ENCODE measurements at regions not wholly inside any gene's neighbourhood (a gene's known extent, or its start where the extent isn't known, plus 50 kb on each side); places are given as distances from the start of the nearest gene placed in this dataset.

- no peak for TF ChIP-seq CTCF (IDR thresholded peaks at IDR 0.05; ENCODE audit: control extremely low read depth, extremely low read depth)
- no peak overlapping the region for H3K9ac ChIP-seq (ENCODE audit: insufficient read depth in 1 of 2, low read length in 2 of 2)
- H3K4me3 ChIP-seq, result no peak overlapping the region
- DNase-seq, result no peak
- peaks cover 0 to 2% (median 0%) of the 10 kb centered on the region in 4 donors for H3K9me3 ChIP-seq (ENCODE audit: control insufficient read depth in 4 of 4, insufficient read depth in 3 of 4, low read length in 3 of 4)
- 0% methylated on average over 1 of the region's 1 CpG for WGBS, 2 donors
- ATAC-seq (ENCODE audit: insufficient read depth, low FRiP score), result no peak
- H3K27me3 ChIP-seq (ENCODE audit: control insufficient read depth in 3 of 3, insufficient read depth in 3 of 3, low read length in 2 of 3), result no peaks in the 10 kb centered on the region
- H3K4me1 ChIP-seq (ENCODE audit: control insufficient read depth in 5 of 5, insufficient read depth in 5 of 5, low read length in 5 of 5), result no peaks in the 10 kb centered on the region
- H3K27ac ChIP-seq (ENCODE audit: low read depth in 1 of 2, low read length in 1 of 2), result no peak overlapping the region
- no peaks in the 10 kb centered on the region for H3K36me3 ChIP-seq (ENCODE audit: control insufficient read depth in 4 of 4, insufficient read depth in 4 of 4, low read length in 4 of 4)
Observed at GRCh38 chr10:124325998-124326636, 92.6 kb downstream of the OAT start.

GRCh38 chr10:124325633-124325914 is 93.1 kb downstream of the OAT start:
- Histone ChIP-seq H3K27ac (ENCODE audit: low read depth in 1 of 2, low read length in 1 of 2) (no peak overlapping the region), H3K27me3 (ENCODE audit: control insufficient read depth in 3 of 3, insufficient read depth in 3 of 3, low read length in 2 of 3) (no peaks in the 10 kb centered on the region), H3K9ac (ENCODE audit: insufficient read depth in 1 of 2, low read length in 2 of 2) (no peak overlapping the region), H3K36me3 (ENCODE audit: control insufficient read depth in 4 of 4, insufficient read depth in 4 of 4, low read length in 4 of 4) (no peaks in the 10 kb centered on the region), H3K9me3 (ENCODE audit: control insufficient read depth in 4 of 4, insufficient read depth in 3 of 4, low read length in 3 of 4) (peaks cover 0 to 2% (median 0%) of the 10 kb centered on the region in 4 donors), H3K4me3 (no peak overlapping the region), H3K4me1 (ENCODE audit: control insufficient read depth in 5 of 5, insufficient read depth in 5 of 5, low read length in 5 of 5) (no peaks in the 10 kb centered on the region)
- ATAC-seq (ENCODE audit: insufficient read depth, low FRiP score), result no peak
- DNase-seq, result no peak
- TF ChIP-seq CTCF (IDR thresholded peaks at IDR 0.05; ENCODE audit: control extremely low read depth, extremely low read depth), result no peak
- 51 to 69% methylated on average over 3 of the region's 3 CpGs for WGBS, 2 donors

DNA sequence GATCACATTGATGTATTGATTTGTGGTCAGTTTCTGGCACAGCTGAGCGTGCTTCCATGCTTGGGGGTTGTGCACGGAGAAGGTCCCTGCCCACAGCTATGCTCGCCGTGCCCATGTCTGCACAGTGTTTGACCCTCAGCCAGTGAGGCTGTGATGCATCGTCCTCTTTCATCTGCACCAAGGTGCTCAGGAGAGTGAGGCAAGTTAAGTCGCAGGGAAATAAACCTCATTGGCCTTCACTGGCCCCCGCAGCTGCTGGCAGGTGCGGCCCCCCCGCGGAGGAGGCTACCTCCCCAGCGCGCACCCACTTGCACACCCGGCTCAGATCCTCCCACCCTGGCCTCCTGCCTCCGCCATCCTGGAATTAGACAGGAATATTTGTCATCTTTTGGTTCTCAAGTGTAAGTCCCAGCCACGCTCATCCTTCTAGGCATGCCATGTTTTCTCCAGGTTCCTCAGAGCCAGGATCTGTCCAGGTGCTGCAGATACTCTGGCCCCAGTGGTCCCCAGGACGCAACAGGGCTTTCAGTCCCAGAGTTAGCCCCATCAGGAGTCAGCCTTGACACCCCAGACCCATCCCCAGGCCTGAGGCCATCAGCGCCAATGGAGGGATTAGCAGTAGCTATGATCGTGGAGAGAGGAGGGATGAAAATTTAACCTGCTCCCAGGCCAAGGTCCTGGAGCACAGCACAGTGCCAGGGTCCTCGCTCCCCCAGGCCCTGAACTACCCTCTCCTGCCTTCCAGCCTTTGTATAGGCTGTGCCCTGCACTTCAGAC is 93.7 kb downstream of the OAT start:
- DNase-seq (no peak), ATAC-seq (ENCODE audit: insufficient read depth, low FRiP score) (no peak)
- Histone ChIP-seq H3K9ac (ENCODE audit: insufficient read depth in 1 of 2, low read length in 2 of 2) (no peak overlapping the region), H3K27me3 (ENCODE audit: control insufficient read depth in 3 of 3, insufficient read depth in 3 of 3, low read length in 2 of 3) (no peaks in the 10 kb centered on the region), H3K27ac (ENCODE audit: low read depth in 1 of 2, low read length in 1 of 2) (no peak overlapping the region), H3K9me3 (ENCODE audit: control insufficient read depth in 4 of 4, insufficient read depth in 3 of 4, low read length in 3 of 4) (peaks cover 0 to 2% (median 0%) of the 10 kb centered on the region in 4 donors), H3K4me1 (ENCODE audit: control insufficient read depth in 5 of 5, insufficient read depth in 5 of 5, low read length in 5 of 5) (no peaks in the 10 kb centered on the region), H3K36me3 (ENCODE audit: control insufficient read depth in 4 of 4, insufficient read depth in 4 of 4, low read length in 4 of 4) (no peaks in the 10 kb centered on the region), H3K4me3 (no peak overlapping the region)
- no peak for TF ChIP-seq CTCF (IDR thresholded peaks at IDR 0.05; ENCODE audit: control extremely low read depth, extremely low read depth)
- 85 to 95% methylated on average over 19 of the region's 19 CpGs for WGBS, 2 donors

Data from lung (tissue), 11 donors.